HG03066 (cell line): ENCODE measurements at regions not wholly inside any gene's neighbourhood (a gene's known extent, or its start where the extent isn't known, plus 50 kb on each side); places are given as distances from the start of the nearest gene placed in this dataset.
"Not testable (repeated sequence)": the region's sequence is repeated elsewhere in the genome, so short reads cannot be mapped to it uniquely, and the experiment has no call there.

Experiments
- ATAC-seq: cut with Tn5 transposase; IDR thresholded peaks from one replicate; pipeline ENCODE4 v1.9.1; 2021; ENCODE audit warnings: low read depth; ENCODE audit not compliant: unreplicated experiment

- ATAC-seq, result no peak
Observed at GRCh38 chr21:31538816-31539215, 120.7 kb upstream of the SOD1 start.

GRCh38 chr21:31537872-31538576, 121.5 kb upstream of the SOD1 start:
- ATAC-seq, result no peak

- no peak for ATAC-seq
Observed at GRCh38 chr21:31536138-31536537, 123.4 kb upstream of the SOD1 start.

- ATAC-seq, result no peak
Observed at GRCh38 chr21:31531967-31532366, 127.5 kb upstream of the SOD1 start.

- ATAC-seq, result no peak
Observed at GRCh38 chr21:31530897-31531705, 128.4 kb upstream of the SOD1 start.

- no peak for ATAC-seq
Observed at GRCh38 chr21:31530364-31530763, 129.1 kb upstream of the SOD1 start.

GRCh38 chr21:31529406-31529805, 130.1 kb upstream of the SOD1 start:
- ATAC-seq, result no peak

GRCh38 chr21:31526040-31526439, 133.5 kb upstream of the SOD1 start:
- no peak for ATAC-seq

- ATAC-seq, result no peak
Observed at GRCh38 chr21:31524140-31524539, 135.4 kb upstream of the SOD1 start.

GRCh38 chr21:31521515-31521914, 138.0 kb upstream of the SOD1 start:
- no peak for ATAC-seq

GRCh38 chr21:31520561-31521098, 138.9 kb upstream of the SOD1 start:
- ATAC-seq, result no peak

- ATAC-seq, result no peak
Observed at GRCh38 chr21:31518580-31518979, 140.9 kb upstream of the SOD1 start.

- ATAC-seq, result no peak
Observed at GRCh38 chr21:31517664-31518414, 141.7 kb upstream of the SOD1 start.

GRCh38 chr21:31515253-31515652, 144.2 kb upstream of the SOD1 start:
- ATAC-seq, result no peak

- no peak for ATAC-seq
Observed at GRCh38 chr21:31514598-31514997, 144.9 kb upstream of the SOD1 start.

GRCh38 chr21:31513541-31513940, 146.0 kb upstream of the SOD1 start:
- ATAC-seq, result not testable (repeated sequence)

GRCh38 chr21:31511999-31512398, 147.5 kb upstream of the SOD1 start:
- ATAC-seq, result not testable (repeated sequence)

GRCh38 chr21:31511258-31511657, 148.2 kb upstream of the SOD1 start:
- ATAC-seq, result no peak

- ATAC-seq, result peak; percentile 44
Observed at GRCh38 chr21:31509194-31510017, 150.1 kb upstream of the SOD1 start.

- no peak for ATAC-seq
Observed at GRCh38 chr21:31505975-31506374, 153.5 kb upstream of the SOD1 start.
